ENCODE measurements at regions not wholly inside any gene's neighbourhood (a gene's known extent, or its start where the extent isn't known, plus 50 kb on each side); places are given as distances from the start of the nearest gene placed in this dataset.

DNA sequence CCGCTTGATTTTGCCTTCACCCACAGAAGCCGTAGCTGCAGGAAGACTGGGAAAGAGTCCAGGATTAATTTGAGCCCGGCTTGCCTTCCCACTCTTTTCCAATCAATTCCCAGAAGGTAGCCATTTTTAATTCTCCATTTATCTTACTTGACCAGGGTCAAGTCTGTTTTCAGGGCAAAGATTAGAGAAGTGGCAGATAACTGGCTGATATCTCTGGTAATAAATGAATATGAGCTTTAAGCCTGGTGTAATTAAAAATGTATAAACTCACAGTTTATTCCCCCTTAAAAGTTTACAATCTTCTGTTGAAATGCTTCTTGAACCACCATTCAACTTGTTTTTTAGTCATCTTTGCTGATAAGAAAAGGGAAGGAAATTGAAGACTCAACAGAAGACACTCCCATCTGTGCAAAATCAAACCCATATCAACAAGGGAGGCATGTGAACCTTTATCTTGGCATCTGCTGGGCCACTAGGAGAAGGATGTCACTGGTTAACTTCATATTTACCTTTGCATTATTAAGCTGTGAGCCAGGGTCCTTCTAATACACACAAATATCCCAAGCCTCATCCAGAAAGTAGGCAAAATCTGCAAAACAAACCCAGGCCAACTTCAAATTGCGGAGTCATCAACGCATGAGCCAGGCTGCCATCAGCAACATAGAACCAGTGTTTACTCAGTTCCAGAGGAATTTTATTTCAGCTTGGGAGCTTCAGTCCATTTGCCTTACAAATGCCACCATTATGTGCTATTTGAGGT, 314.6 kb upstream of the MAF start:
- Mint-ChIP-seq H3K4me3 (no peak overlapping the region), H3K27me3 (ENCODE audit: low read depth) (peaks cover 3% of the 10 kb centered on the region; the same call in 1 of the 2 replicates), H3K27ac (no peak overlapping the region), H3K4me1 (peaks cover 13 to 18% of the 10 kb centered on the region in 2 experiments), H3K9me3 (no peaks in the 10 kb centered on the region), H3K36me3 (ENCODE audit: insufficient read depth in 1 of 3, low read depth in 3 of 3) (no peaks in the 10 kb centered on the region)
- H3K27me3 ChIP-seq (ENCODE audit: insufficient read depth, low read length), result no peaks in the 10 kb centered on the region; the same call in 1 of the 2 replicates
- H2AFZ ChIP-seq (ENCODE audit: low read length), result no peak overlapping the region
- TF ChIP-seq CTCF (conservative IDR thresholded peaks at IDR 0.05), result no peak
- H2BK15ac ChIP-seq (ENCODE audit: low read depth, low read length), result no peak overlapping the region
- no peaks in the 10 kb centered on the region for H3K79me1 ChIP-seq (ENCODE audit: insufficient read depth, low read depth, low read length, poor library complexity, severe bottlenecking)
- no peak overlapping the region for H2AK5ac ChIP-seq (ENCODE audit: insufficient read length, low read length)
- H4K8ac ChIP-seq (replicated peaks; ENCODE audit: insufficient read length, low read depth, low read length), result no peak overlapping the region
- no peak overlapping the region for H3K56ac ChIP-seq (ENCODE audit: insufficient read length, low read depth, low read length)
- H2BK20ac ChIP-seq (ENCODE audit: low read depth, low read length, poor library complexity, severe bottlenecking), result no peak overlapping the region
- no peaks in the 10 kb centered on the region for H3K23me2 ChIP-seq (ENCODE audit: insufficient read length, low read depth, low read length, poor library complexity, severe bottlenecking)
- H3K4ac ChIP-seq (ENCODE audit: low read depth, low read length), result no peak overlapping the region
- no peak overlapping the region for H2BK5ac ChIP-seq (ENCODE audit: insufficient read length, low read length)
- H2BK120ac ChIP-seq (ENCODE audit: low read depth, low read length, poor library complexity, severe bottlenecking), result no peak overlapping the region
- H2BK12ac ChIP-seq (ENCODE audit: insufficient read length, low read depth, low read length), result no peak overlapping the region
- H3K4me2 ChIP-seq (ENCODE audit: insufficient read depth, insufficient read length, low read length), result no peak overlapping the region
- no peak overlapping the region for H4K91ac ChIP-seq (ENCODE audit: insufficient read length, low read depth, low read length)
- no CpG with 5 or more reads among the region's 5 CpGs for WGBS (ENCODE audit: extremely low coverage, insufficient read length, low lambda C conversion rate)
- no peak for DNase-seq
- H3K14ac ChIP-seq (ENCODE audit: insufficient read depth, low read length), result no peak overlapping the region
- no peak overlapping the region for H4K5ac ChIP-seq (ENCODE audit: insufficient read length, low read depth, low read length)
- no peaks in the 10 kb centered on the region for H3K79me2 ChIP-seq (ENCODE audit: insufficient read depth, low read length)
- no peak overlapping the region for H3T11ph ChIP-seq (ENCODE audit: low read length)
- no peak overlapping the region for H3K23ac ChIP-seq (ENCODE audit: insufficient read length, low read depth, low read length)
- no peaks in the 10 kb centered on the region; the same call in 1 of the 2 replicates for H3K4me1 ChIP-seq (ENCODE audit: insufficient read depth, low read length)
- H3K27ac ChIP-seq (ENCODE audit: insufficient read length, low read depth, low read length), result no peak overlapping the region
- H3K18ac ChIP-seq (ENCODE audit: insufficient read length, low read depth, low read length), result no peak overlapping the region
- no peaks in the 10 kb centered on the region for H3K9me3 ChIP-seq (ENCODE audit: control insufficient read depth, low read depth, low read length)
- H4K20me1 ChIP-seq (ENCODE audit: control insufficient read depth, insufficient read depth, insufficient read length), result no peaks in the 10 kb centered on the region
- H3K9ac ChIP-seq (ENCODE audit: extremely low read depth, insufficient read length, low read length), result no peak overlapping the region

Measured in H9 (cell line).